GM13977 (cell line): ENCODE measurements at regions not wholly inside any gene's neighbourhood (a gene's known extent, or its start where the extent isn't known, plus 50 kb on each side); places are given as distances from the start of the nearest gene placed in this dataset.

Experiments used
- DNase-seq: peaks from one replicate; pipeline ENCODE4 v3.0.0; 2012; ENCODE audit warnings: low spot score
- CTCF ChIP-seq: IDR thresholded peaks from 2 replicates; pipeline ENCODE4 v1.5.1; 2012; ENCODE audit warnings: mild to moderate bottlenecking, control low read depth; ENCODE audit not compliant: insufficient read depth; ENCODE audit errors: extremely low read depth, missing control alignments
- in situ Hi-C: fragments of 300-500 bp; cut with MboI; formaldehyde crosslinking; loops from one replicate; pipeline ENCODE4 v1.12.0; 2022; ENCODE audit warnings: low sequenced_read_pairs, low pct_unique_long_range_greater_than_20kb, mixed read lengths, inconsistent platforms; ENCODE audit not compliant: unreplicated experiment

GRCh38 chr2:239608260-239608659, 207.4 kb upstream of the HDAC4 start:
- DNase-seq = no peak
- TF ChIP-seq CTCF = no peak
- in situ Hi-C loops = no loop called here

DNA sequence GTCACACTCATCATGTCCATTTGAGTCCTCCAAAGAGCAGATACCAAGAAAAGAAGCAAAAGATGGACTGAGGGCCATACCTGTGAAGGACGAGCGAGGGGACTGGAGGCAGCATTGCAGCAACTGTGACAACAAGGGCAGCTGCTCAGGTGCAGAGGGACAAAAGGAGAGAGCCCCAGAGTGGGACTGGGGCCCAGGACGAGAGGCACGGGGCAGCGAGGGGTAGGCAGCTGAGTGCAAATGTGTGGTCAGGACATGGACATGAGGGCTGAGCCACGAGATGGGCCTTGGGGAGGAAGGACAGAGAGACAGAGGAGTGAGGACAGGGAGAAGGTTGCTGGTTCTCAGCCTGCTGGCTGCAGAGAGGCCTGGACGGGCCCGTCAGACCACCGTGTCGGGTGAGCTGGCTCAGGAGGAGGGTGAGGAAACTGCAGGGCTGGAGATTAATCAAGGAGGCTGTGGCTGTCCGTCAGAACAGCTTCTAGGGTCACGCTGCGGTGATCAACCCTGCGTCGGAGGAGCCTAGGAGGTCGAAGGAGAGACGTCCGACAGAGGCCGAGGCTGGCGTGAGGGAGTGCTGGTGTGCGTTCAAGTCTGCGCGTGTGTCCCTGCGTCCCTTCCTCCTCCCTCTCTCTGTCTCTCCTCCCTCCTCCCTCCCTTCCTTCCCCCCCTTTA, 206.8 kb upstream of the HDAC4 start:
- in situ Hi-C loops = no loop called here
- no peak for DNase-seq
- TF ChIP-seq CTCF = no peak

DNA sequence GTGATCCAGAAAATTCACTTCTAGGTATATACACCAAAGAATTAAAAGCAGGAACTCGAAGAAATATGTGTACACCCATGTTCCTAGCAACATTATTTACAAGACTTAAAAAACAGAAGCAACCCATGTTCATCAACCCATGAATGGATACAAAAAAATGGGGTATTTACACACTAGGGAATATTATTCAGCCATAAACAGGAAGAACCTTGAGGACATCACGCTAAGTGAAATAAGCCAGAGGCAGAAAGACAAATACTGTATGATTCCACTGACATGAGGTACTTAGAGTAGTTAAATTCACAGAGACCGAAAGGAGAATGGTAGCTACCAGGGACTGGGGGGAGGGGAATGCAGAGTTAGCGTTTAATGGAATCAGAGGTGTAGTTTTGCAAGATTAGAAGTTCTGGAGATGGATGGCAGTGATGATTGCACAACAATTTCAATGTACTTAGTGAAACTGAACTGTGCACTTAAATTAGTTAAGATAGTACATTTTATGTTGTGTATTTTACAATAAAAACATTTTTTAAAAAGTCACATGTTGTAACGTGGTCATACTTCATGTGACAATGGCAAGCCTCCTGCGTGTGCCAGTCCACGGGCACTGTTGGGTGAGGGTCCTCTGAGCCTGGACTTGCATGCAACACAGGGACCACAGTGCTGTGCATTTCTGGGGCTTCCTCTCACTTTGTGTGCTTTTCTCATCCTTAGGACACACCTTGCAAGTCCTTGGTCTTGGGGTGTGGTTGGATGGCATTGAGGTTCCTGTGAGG, 206.1 kb upstream of the HDAC4 start:
- in situ Hi-C loops = no loop called here
- DNase-seq = no peak
- no peak for TF ChIP-seq CTCF

DNA sequence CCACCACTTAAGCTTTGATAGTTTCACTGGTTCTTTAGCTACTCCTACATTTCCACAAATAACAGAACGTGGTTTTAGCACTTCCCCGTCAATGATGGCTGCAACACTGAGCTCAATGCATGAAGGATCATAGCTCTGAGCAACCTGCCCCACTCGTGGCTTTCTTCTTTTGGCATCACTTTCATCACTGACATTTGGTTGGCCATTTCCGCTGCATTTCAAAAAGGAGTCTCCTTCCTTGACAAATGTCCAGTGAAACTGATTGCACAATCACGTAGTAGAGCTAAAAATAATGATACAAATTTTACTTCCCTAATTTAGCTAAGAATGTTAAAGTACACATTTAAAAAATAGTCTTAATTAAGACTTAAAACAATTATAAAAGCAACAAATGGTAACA, 205.2 kb upstream of the HDAC4 start:
- in situ Hi-C loops = no loop called here
- no peak for TF ChIP-seq CTCF

DNA sequence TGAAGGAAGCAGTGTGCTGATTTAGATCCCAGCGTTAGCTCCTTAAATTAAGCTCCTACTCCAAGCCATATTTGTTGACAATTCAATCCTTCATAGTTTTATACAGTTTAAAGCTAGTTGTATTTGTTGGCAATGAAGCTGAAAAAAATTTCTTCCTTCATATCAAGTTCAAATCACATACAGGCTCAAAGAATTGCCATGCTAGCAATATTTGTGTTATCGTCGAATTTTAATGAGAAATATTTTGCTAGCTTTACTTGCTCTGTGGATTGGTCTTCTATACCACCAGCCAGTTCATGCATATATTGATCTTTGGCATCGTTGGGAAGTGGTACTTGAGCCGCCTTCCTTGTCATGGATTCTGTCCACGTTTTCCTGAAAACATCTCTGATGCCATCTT, 204.6 kb upstream of the HDAC4 start:
- TF ChIP-seq CTCF = no peak
- DNase-seq = no peak
- in situ Hi-C loops = no loop called here

More for the DNA sequence above, 205.2 kb upstream of the HDAC4 start:
- DNase-seq = no peak

DNA sequence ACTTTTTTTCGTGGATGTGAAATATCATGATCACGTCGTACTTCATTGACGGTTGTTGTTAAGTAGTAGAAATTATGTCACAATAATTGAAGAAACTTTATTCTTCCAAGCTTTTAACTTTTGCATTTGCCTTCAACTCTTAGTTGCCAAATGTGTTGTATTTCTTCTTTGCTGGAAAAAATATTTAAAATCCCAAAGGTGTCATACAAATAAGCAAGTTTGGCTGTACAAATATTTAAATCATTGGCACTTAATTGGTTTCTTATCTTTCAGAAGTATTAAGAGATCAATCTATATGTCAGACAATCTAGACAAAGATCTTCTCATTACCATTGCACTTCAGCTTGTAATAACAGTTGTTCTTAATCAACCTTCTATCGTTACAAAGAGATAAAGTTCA, 204.0 kb upstream of the HDAC4 start:
- no peak for TF ChIP-seq CTCF
- in situ Hi-C loops = no loop called here
- DNase-seq = no peak
